HG03175 (cell line): ENCODE measurements at regions not wholly inside any gene's neighbourhood (a gene's known extent, or its start where the extent isn't known, plus 50 kb on each side); places are given as distances from the start of the nearest gene placed in this dataset.

Experiments
- ATAC-seq: cut with Tn5 transposase; IDR thresholded peaks from one replicate; pipeline ENCODE4 v1.9.1; 2021; ENCODE audit warnings: mild to moderate bottlenecking, moderate library complexity; ENCODE audit not compliant: unreplicated experiment

GRCh38 chr14:82112210-82112839 is 578.7 kb upstream of the SEL1L start:
- no peak for ATAC-seq

- no peak for ATAC-seq
These were observed 579.4 kb upstream of the SEL1L start for GRCh38 chr14:82113007-82113406.

- no peak for ATAC-seq
These were observed 580.1 kb upstream of the SEL1L start for GRCh38 chr14:82113710-82114109.

- no peak for ATAC-seq
These were observed 583.1 kb upstream of the SEL1L start for GRCh38 chr14:82116721-82117120.

GRCh38 chr14:82122655-82123054 is 589.0 kb upstream of the SEL1L start:
- ATAC-seq: no peak

- ATAC-seq: no peak
These were observed 590.9 kb upstream of the SEL1L start for GRCh38 chr14:82124511-82124910.

GRCh38 chr14:82126006-82126405 is 592.4 kb upstream of the SEL1L start:
- no peak for ATAC-seq

- ATAC-seq: no peak
These were observed 600.8 kb upstream of the SEL1L start for GRCh38 chr14:82134411-82134810.

GRCh38 chr14:82138431-82138830 is 604.8 kb upstream of the SEL1L start:
- no peak for ATAC-seq

GRCh38 chr14:82146846-82147245 is 613.2 kb upstream of the SEL1L start:
- no peak for ATAC-seq

GRCh38 chr14:82153689-82154088 is 620.0 kb upstream of the SEL1L start:
- no peak for ATAC-seq

- ATAC-seq: no peak
These were observed 626.0 kb upstream of the SEL1L start for GRCh38 chr14:82159624-82160023.

GRCh38 chr14:82180139-82180538 is 646.5 kb upstream of the SEL1L start:
- no peak for ATAC-seq

- ATAC-seq: no peak
These were observed 649.0 kb upstream of the SEL1L start for GRCh38 chr14:82182646-82183045.

GRCh38 chr14:82190742-82191141 is 657.1 kb upstream of the SEL1L start:
- ATAC-seq: no peak

GRCh38 chr14:82192387-82192786 is 658.7 kb upstream of the SEL1L start:
- no peak for ATAC-seq

GRCh38 chr14:82223276-82223675 is 689.6 kb upstream of the SEL1L start:
- ATAC-seq: no peak

GRCh38 chr14:82224610-82225009 is 691.0 kb upstream of the SEL1L start:
- no peak for ATAC-seq

- ATAC-seq: no peak
These were observed 697.1 kb upstream of the SEL1L start for GRCh38 chr14:82230748-82231147.

GRCh38 chr14:82238649-82239048 is 705.0 kb upstream of the SEL1L start:
- no peak for ATAC-seq

- no peak for ATAC-seq
These were observed 705.6 kb upstream of the SEL1L start for GRCh38 chr14:82239223-82239622.

- ATAC-seq: no peak
These were observed 711.1 kb upstream of the SEL1L start for GRCh38 chr14:82244791-82245190.

- no peak for ATAC-seq
These were observed 717.8 kb upstream of the SEL1L start for GRCh38 chr14:82251494-82251893.
